Esophagus muscularis mucosa (tissue), 4 donors: ENCODE measurements at regions not wholly inside any gene's neighbourhood (a gene's known extent, or its start where the extent isn't known, plus 50 kb on each side); places are given as distances from the start of the nearest gene placed in this dataset.

Experiments
- DNase-seq: peaks from one replicate; pipeline ENCODE4 v3.0.0-alpha.2; 2017; ENCODE audit errors: extremely low spot score
- H3K27ac ChIP-seq, 4 donors: fragments of 200-600 bp; sonication (generic); replicated peaks in 1 of 4; 1 replicate in 3 of 4; 2 replicates in 1 of 4; pipeline ENCODE4 v1.5.1; 2016 to 2019; ENCODE audit warnings: mild to moderate bottlenecking in 1 of 4
- H3K27me3 ChIP-seq, 4 donors: fragments of 200-600 bp; sonication (generic); one replicate each; pipeline versions ENCODE4 v1.5.1 to v1.6.0; 2016 to 2019
- H3K36me3 ChIP-seq, 4 donors: fragments of 200-600 bp; sonication (generic); one replicate each; pipeline ENCODE4 v1.5.1; 2016 to 2019
- H3K4me1 ChIP-seq, 4 donors: fragments of 200-600 bp; sonication (generic); one replicate each; pipeline ENCODE4 v1.5.1; 2016 to 2019
- H3K4me3 ChIP-seq, 4 donors: fragments of 200-600 bp; sonication (generic); 1 replicate in 2 of 4; 2 replicates in 2 of 4; pipeline ENCODE4 v1.5.1; 2016 to 2019; ENCODE audit warnings: mild to moderate bottlenecking in 4 of 4, moderate library complexity in 1 of 4
- H3K9me3 ChIP-seq, 4 donors: fragments of 200-600 bp; sonication (generic); 1 replicate in 3 of 4; 2 replicates in 1 of 4; pipeline ENCODE4 v1.5.1; 2016 to 2019
- EP300 ChIP-seq: sonication (generic); formaldehyde crosslinking; IDR thresholded peaks from one replicate; pipeline ENCODE4 v1.6.1; 2017; ENCODE audit warnings: antibody characterized with exemption
- POLR2A ChIP-seq: fragments of 450-650 bp; IDR thresholded peaks from one replicate; pipeline ENCODE4 v1.6.1; 2017; ENCODE audit warnings: antibody characterized with exemption, moderate library complexity, mild to moderate bottlenecking, low read depth
- POLR2AphosphoS5 ChIP-seq, 2 donors: sonication (generic); formaldehyde crosslinking; IDR thresholded peaks; one replicate each; pipeline ENCODE4 v1.6.1; 2017; ENCODE audit warnings: antibody characterized with exemption in 2 of 2
- WGBS: methylation state at CpG from one replicate; pipeline ENCODE4 v1.1.5; 2018; 5-methylcytosine and 5-hydroxymethylcytosine counted together
- intact Hi-C: fragments of 100-400 bp; cut with DNase I; formaldehyde crosslinking; loops from one replicate; pipeline ENCODE4 v1.15.1; 2023
- TF ChIP-seq, protein P1 (sequence below), 3 experiments: fragments of 200-600 bp in 2 of 3; fragments of 450-650 bp in 1 of 3; sonication (generic) in 2 of 3; IDR thresholded peaks; one replicate each; pipeline ENCODE4 v1.5.1; 2017 to 2019; ENCODE audit warnings: antibody characterized with exemption in 3 of 3, mild to moderate bottlenecking in 2 of 3, moderate library complexity in 1 of 3

DNA sequence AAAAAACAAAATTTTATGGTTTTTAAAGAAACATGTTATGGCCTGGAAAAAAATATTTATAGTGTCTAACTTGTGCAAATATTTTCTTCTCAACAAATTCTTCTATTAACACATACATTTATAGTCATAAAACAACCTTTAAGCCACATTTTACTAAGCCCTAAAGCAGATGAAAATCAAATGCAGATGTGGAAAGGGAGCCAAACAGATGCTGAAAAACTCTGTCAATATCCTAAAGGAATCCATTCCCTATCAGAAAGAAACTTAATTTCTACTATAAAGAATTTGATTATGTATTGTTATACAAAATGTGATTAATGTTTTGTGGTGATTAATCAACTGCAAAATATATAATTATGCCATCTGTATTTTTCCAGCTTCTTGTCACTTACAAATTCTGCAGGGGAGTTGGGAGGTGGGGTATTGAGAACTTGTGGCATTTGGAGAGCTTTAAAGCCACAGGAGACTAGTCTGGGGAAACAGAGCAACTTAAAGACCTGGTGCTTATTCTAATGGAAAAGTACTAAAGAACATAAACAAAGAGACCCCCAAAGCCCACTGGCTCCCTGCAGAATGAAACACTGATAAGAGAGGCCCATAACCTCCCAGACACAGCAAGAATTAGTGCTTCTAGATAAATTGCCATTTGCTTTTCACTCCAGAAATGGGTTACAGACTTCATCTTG is 1721.0 kb upstream of the PIK3C3 start:
- Histone ChIP-seq H3K27ac (no peak overlapping the region), H3K4me1 (no peaks in the 10 kb centered on the region), H3K4me3 (no peak overlapping the region), H3K36me3 (no peaks in the 10 kb centered on the region), H3K27me3 (no peaks in the 10 kb centered on the region), H3K9me3 (no peaks in the 10 kb centered on the region)
- TF ChIP-seq EP300 (no peak), POLR2A (no peak), POLR2AphosphoS5 (IDR thresholded peaks at IDR 0.05) (no peak)
- TF ChIP-seq, protein P1, sequence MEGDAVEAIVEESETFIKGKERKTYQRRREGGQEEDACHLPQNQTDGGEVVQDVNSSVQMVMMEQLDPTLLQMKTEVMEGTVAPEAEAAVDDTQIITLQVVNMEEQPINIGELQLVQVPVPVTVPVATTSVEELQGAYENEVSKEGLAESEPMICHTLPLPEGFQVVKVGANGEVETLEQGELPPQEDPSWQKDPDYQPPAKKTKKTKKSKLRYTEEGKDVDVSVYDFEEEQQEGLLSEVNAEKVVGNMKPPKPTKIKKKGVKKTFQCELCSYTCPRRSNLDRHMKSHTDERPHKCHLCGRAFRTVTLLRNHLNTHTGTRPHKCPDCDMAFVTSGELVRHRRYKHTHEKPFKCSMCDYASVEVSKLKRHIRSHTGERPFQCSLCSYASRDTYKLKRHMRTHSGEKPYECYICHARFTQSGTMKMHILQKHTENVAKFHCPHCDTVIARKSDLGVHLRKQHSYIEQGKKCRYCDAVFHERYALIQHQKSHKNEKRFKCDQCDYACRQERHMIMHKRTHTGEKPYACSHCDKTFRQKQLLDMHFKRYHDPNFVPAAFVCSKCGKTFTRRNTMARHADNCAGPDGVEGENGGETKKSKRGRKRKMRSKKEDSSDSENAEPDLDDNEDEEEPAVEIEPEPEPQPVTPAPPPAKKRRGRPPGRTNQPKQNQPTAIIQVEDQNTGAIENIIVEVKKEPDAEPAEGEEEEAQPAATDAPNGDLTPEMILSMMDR (IDR thresholded peaks at IDR 0.05) = no peak
- intact Hi-C loops = no loop called here
- no peak for DNase-seq

- Histone ChIP-seq H3K27ac (no peak overlapping the region), H3K36me3 (no peaks in the 10 kb centered on the region), H3K9me3 (no peaks in the 10 kb centered on the region), H3K4me3 (no peak overlapping the region), H3K4me1 (peaks cover 0 to 9% (median 2%) of the 10 kb centered on the region in 4 donors), H3K27me3 (no peaks in the 10 kb centered on the region)
- DNase-seq = no peak
- WGBS = 35% methylated on average over 1 of the region's 1 CpG
- intact Hi-C loops = no loop called here
- no peak for TF ChIP-seq POLR2AphosphoS5 (IDR thresholded peaks at IDR 0.05)
- no peak for TF ChIP-seq POLR2A
- TF ChIP-seq EP300 = no peak
Observed at GRCh38 chr18:40222776-40223175, 1732.3 kb upstream of the PIK3C3 start.

- Histone ChIP-seq H3K4me3 (no peak overlapping the region), H3K9me3 (no peaks in the 10 kb centered on the region), H3K27ac (no peak overlapping the region), H3K4me1 (peaks cover 0 to 5% (median 2%) of the 10 kb centered on the region in 4 donors), H3K36me3 (no peaks in the 10 kb centered on the region), H3K27me3 (no peaks in the 10 kb centered on the region)
- no peak for DNase-seq
- TF ChIP-seq EP300 = no peak
- TF ChIP-seq POLR2A = no peak
- TF ChIP-seq, protein P1 (IDR thresholded peaks at IDR 0.05) = no peak
- no peak for TF ChIP-seq POLR2AphosphoS5 (IDR thresholded peaks at IDR 0.05)
- 22% methylated on average over 1 of the region's 1 CpG for WGBS
- intact Hi-C loops = no loop called here
Observed at GRCh38 chr18:40216856-40217255, 1738.2 kb upstream of the PIK3C3 start.

- WGBS = 74% methylated on average over 4 of the region's 4 CpGs
- TF ChIP-seq POLR2AphosphoS5 (IDR thresholded peaks at IDR 0.05) = no peak
- TF ChIP-seq POLR2A = no peak
- TF ChIP-seq, protein P1 (IDR thresholded peaks at IDR 0.05) = no peak
- no peak for TF ChIP-seq EP300
Observed at GRCh38 chr18:40215979-40216378, 1739.1 kb upstream of the PIK3C3 start.

DNA sequence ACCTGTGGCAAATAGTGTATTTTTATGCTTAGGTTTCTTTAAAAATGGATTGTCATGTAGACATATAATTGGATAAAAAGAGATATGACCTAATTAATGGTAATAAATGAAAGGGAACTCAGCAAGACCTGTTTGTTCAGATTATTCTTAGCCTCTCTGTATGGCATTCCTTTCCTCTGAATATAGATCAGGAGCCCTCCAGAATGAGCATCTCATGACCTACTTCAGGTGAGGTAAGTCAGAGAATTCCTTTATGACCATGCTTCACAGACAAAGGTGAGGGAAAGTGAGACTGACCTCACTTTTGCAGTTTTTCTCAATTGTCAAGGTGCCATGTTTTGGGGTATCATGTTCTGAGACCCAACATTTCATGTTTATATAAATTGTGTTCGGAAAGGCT is 1744.3 kb upstream of the PIK3C3 start:
- WGBS = 89% methylated on average over 1 of the region's 1 CpG
- intact Hi-C loops = no loop called here
- TF ChIP-seq POLR2A = no peak
- TF ChIP-seq, protein P1 (IDR thresholded peaks at IDR 0.05) = no peak
- no peak for TF ChIP-seq EP300
- H3K4me3 ChIP-seq = no peak overlapping the region
- H3K9me3 ChIP-seq = no peaks in the 10 kb centered on the region
- H3K27me3 ChIP-seq = no peaks in the 10 kb centered on the region
- no peak for DNase-seq
- H3K36me3 ChIP-seq = no peaks in the 10 kb centered on the region
- no peak overlapping the region for H3K27ac ChIP-seq
- no peaks in the 10 kb centered on the region for H3K4me1 ChIP-seq

More at GRCh38 chr18:40215979-40216378, 1739.1 kb upstream of the PIK3C3 start:
- Histone ChIP-seq H3K9me3 (no peaks in the 10 kb centered on the region), H3K27me3 (no peaks in the 10 kb centered on the region), H3K4me3 (no peak overlapping the region), H3K27ac (no peak overlapping the region), H3K4me1 (peaks cover 0 to 5% (median 0%) of the 10 kb centered on the region in 4 donors), H3K36me3 (no peaks in the 10 kb centered on the region)
- no peak for DNase-seq
- intact Hi-C loops = no loop called here
